ENCODE measurements at regions not wholly inside any gene's neighbourhood (a gene's known extent, or its start where the extent isn't known, plus 50 kb on each side); places are given as distances from the start of the nearest gene placed in this dataset.
"Not testable (repeated sequence)": the region's sequence is repeated elsewhere in the genome, so short reads cannot be mapped to it uniquely, and the experiment has no call there.

DNA sequence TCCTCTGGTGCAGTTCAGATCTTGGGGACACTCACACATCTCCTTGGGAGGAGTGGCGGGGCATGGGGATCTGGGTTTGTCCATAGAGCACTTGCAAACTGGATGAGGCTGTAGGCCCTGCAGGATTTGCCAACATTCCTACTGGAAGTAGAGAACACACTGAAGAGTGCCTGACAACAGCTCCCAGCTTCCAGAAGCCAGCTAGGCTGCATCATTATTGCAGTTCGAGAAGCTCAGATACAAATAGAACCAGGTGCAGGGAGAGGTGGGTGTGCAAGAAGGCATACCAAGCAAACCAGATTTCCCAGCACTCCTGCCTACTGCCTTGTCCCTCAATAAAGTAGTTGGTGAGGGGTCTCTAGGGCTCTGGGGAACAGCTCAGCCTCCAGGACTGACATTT, 52.5 kb downstream of the RHOB start:
- no peak overlapping the region for H3K27ac ChIP-seq
- TF ChIP-seq, protein P1, sequence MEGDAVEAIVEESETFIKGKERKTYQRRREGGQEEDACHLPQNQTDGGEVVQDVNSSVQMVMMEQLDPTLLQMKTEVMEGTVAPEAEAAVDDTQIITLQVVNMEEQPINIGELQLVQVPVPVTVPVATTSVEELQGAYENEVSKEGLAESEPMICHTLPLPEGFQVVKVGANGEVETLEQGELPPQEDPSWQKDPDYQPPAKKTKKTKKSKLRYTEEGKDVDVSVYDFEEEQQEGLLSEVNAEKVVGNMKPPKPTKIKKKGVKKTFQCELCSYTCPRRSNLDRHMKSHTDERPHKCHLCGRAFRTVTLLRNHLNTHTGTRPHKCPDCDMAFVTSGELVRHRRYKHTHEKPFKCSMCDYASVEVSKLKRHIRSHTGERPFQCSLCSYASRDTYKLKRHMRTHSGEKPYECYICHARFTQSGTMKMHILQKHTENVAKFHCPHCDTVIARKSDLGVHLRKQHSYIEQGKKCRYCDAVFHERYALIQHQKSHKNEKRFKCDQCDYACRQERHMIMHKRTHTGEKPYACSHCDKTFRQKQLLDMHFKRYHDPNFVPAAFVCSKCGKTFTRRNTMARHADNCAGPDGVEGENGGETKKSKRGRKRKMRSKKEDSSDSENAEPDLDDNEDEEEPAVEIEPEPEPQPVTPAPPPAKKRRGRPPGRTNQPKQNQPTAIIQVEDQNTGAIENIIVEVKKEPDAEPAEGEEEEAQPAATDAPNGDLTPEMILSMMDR (conservative IDR thresholded peaks at IDR 0.05) = no peak

DNA sequence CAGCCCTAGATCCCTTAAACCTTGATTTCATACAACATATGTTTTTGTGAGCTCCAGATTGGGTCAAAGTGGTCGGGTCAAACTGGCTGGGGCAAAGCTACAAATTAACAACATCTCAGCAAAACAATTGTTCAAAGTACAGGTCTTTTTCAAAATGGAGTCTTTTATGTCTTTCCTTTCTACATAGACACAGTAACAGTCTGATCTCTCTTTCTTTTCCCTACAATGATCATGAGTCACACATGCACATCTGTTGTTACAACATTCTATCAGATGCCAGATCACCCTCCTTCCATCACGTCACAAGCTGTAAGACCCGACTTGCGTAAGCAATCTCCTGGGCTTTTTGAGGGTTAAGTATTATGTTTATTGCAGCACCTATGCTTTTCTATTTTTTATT, 55.1 kb downstream of the RHOB start:
- TF ChIP-seq, protein P1 (conservative IDR thresholded peaks at IDR 0.05) = no peak
- no peak overlapping the region for H3K27ac ChIP-seq

DNA sequence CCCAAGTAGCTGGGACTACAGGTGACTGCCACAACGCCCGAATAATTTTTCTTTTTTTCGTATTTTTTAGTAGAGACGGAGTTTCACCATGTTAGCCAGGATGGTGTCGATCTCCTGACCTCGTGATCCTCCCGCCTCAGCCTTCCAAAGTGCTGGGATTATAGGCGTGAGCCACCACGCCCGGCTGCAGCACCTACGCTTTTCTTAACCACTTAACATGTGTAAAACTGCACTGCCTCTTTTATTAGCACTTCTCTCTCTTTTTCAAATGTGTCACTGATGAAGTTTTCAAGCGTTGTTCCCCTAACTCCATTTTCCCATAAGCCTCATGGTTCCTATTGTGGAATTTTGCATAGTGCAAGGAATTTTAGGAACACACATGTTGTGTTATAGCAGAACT, 55.6 kb downstream of the RHOB start:
- not testable (repeated sequence) for H3K27ac ChIP-seq

DNA sequence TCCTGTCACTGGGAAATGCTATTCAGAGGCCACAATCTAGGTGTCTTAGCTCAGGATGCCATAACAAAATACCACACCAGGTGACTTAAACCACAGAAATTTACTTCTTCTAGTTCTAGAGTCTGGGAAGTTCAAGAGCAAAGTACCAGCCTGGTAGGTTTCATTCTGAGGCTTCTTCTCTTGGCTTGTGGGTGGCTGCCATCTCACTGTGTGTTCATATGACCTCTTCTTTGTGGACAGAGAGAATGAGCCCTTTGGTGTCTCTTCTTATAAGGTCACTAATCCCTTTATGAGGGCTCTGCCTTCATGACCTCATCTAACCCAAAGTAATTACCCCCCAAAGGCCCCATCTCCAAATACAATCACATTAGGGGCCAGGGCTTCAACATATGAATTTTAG, 57.3 kb downstream of the RHOB start:
- no peak overlapping the region for H3K27ac ChIP-seq
- TF ChIP-seq, protein P1 (conservative IDR thresholded peaks at IDR 0.05) = no peak

DNA sequence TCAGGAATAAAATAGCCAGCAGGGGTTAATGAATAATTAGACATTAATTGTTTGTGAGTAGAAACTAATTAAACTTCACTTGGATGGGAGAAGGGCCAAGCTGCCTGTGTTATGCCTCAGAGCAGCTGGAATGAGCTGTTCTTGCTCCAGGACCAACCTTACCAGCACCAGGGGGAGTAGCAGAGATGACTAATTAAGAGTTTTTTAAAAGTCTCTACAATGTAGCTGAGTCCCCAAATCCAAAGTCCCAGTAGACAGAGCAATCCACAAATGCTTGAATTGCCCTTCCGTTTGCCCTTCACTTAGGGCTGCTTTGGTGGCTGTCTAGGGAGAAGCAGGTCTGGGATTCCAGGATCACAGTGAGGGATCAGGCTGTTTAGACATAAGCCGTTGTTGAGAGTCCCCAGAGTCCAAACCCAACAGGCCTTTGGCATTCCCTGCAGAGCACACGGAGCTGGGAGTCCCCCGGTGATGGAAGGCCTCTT, 59.4 kb downstream of the RHOB start:
- TF ChIP-seq, protein P1 (conservative IDR thresholded peaks at IDR 0.05) = no peak
- no peak overlapping the region for H3K27ac ChIP-seq

DNA sequence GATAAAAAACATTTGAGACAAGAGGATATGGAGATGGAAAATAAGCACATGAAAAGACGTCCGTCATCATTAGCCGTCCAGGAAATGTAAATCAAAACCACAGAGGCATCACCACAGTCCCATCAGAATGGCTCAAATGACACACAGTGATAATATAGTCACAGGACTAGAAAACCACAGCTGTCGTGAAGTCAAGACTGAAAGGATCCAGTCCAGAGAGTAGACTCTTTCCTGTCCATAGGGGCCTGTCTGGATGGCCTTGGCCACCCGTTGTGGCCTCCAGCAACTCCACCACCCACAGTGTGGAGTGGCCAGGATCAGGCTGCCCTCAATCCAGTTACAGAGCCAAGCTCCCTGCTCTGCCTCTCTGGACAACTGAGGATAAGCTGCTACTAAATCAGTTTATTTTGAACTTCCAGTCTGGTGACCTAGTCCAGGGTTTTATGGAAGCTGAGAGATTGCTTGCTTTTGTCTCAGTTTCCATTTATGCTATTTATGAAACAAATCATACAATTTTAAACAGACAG, 60.4 kb downstream of the RHOB start:
- TF ChIP-seq, protein P1 (conservative IDR thresholded peaks at IDR 0.05) = no peak
- no peak overlapping the region for H3K27ac ChIP-seq

DNA sequence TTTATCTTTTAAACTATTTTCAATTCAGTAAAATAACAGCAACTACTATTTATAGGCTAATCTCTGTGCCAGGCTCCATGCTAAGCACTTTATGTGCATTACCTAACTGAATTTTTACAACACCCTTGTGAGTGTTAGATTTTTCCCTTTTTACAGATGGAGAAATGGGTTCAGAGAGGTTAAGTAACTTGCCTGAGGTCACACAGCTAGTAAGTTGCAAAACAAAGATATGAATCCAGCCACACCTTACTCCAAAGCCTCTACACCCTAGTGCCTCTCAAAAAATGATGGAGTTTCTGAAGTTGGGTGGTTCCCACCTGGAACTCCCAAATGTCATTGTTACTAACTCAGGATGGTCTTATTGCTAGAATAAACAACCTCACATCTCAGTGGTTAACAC, 60.8 kb downstream of the RHOB start:
- TF ChIP-seq, protein P1 (conservative IDR thresholded peaks at IDR 0.05) = no peak
- H3K27ac ChIP-seq = no peak overlapping the region

DNA sequence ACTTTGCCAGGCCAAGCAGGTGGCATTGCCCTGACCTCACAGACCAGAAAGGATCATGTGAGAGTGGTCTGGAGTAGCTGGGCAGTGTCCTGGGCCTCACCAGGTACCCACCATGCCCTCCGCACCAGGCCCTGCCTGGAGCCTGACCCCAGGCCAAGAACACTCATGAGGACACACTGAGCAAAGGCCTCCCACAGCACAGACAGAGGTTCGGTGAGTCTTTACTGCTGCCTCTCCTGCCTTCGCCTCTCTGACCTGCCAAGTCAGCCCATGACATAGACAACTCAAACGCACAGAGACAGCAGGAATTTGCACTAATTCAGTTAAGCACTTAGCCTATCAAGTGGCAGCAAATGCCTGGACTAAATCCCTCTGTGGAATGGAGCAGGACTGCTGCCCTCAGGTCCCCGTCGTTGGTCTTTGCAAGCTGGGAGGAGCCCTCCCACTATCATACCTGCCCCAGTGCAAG, 62.5 kb downstream of the RHOB start:
- TF ChIP-seq, protein P1 (conservative IDR thresholded peaks at IDR 0.05) = no peak
- H3K27ac ChIP-seq = no peak overlapping the region
